Endothelial cell of umbilical vein (primary cell): ENCODE measurements at regions not wholly inside any gene's neighbourhood (a gene's known extent, or its start where the extent isn't known, plus 50 kb on each side); places are given as distances from the start of the nearest gene placed in this dataset.

Experiments used
- BruUV-seq: library from RNA; stranded (reverse); fragments of 400-500 nt; replicated peaks from 2 replicates; lab custom pipeline; 2021; lab: Mats Ljungman, UMichigan
- CTCF ChIA-PET: fragments of 300-600, 350-600 bp; sonication (Branson Sonifier 250); formaldehyde crosslinking; loops from one replicate; lab custom pipeline; 2021; ENCODE audit warnings: antibody characterized with exemption, inconsistent platforms; lab: Charles Lee
- POLR2A ChIA-PET: fragments of 300-600, 350-600 bp; sonication (Branson Sonifier 250); formaldehyde crosslinking; loops from one replicate; lab custom pipeline; 2021; ENCODE audit warnings: antibody characterized with exemption, inconsistent platforms; lab: Charles Lee
- DNase-seq: peaks from one replicate; pipeline ENCODE4 v3.0.0-alpha.2; 2011; ENCODE audit warnings: low read depth, low spot score
- FAIRE-seq: peaks from 2 replicates; lab custom pipeline; 2011; peaks lifted over from hg19 to GRCh38; lab: Jason Lieb, UNC
- H2AFZ ChIP-seq: 2 replicates; pipeline ENCODE4 v1.6.0; 2012; ENCODE audit warnings: low read depth, low read length, control low read depth, inconsistent platforms
- H3K27ac ChIP-seq: 2 replicates; pipeline ENCODE4 v1.5.1; 2011; ENCODE audit warnings: low read depth, mild to moderate bottlenecking, control low read depth, low read length, moderate library complexity; ENCODE audit not compliant: insufficient read depth
- H3K27me3 ChIP-seq, 2 experiments: 2 replicates each; pipeline versions ENCODE4 v1.6.0 to v1.6.1; 2011; ENCODE audit warnings: low read length in 2 of 2, mixed read lengths in 1 of 2; ENCODE audit not compliant: control insufficient read depth in 2 of 2, insufficient read depth in 2 of 2
- H3K36me3 ChIP-seq, 2 experiments: 2 replicates in 1 of 2; 3 replicates in 1 of 2; pipeline ENCODE4 v1.5.1; 2011; ENCODE audit warnings: low read length in 2 of 2, mild to moderate bottlenecking in 1 of 2, moderate library complexity in 1 of 2; ENCODE audit not compliant: control insufficient read depth in 2 of 2, insufficient read depth in 2 of 2; ENCODE audit errors: extremely low read depth in 1 of 2
- H3K4me1 ChIP-seq: 3 replicates; pipeline ENCODE4 v1.5.1; 2011; ENCODE audit warnings: mild to moderate bottlenecking, low read length; ENCODE audit not compliant: control insufficient read depth, insufficient read depth; ENCODE audit errors: extremely low read depth
- H3K4me2 ChIP-seq: 2 replicates; pipeline ENCODE4 v1.6.1; 2011; ENCODE audit warnings: low read length, control low read depth, mixed read lengths; ENCODE audit not compliant: insufficient read depth
- H3K4me3 ChIP-seq, 3 experiments: fragments of 200-600 bp in 1 of 3; sonication (generic), shearing (Covaris generic) in 1 of 3; replicated peaks in 1 of 3; 2 replicates each; pipeline ENCODE4 v1.5.1; 2011 to 2016; ENCODE audit warnings: control low read depth in 3 of 3, low read length in 3 of 3, mild to moderate bottlenecking in 2 of 3, inconsistent platforms in 1 of 3, low read depth in 1 of 3, moderate library complexity in 1 of 3; ENCODE audit not compliant: insufficient read depth in 1 of 3
- H3K79me2 ChIP-seq: 2 replicates; pipeline ENCODE4 v1.6.0; 2012; ENCODE audit warnings: low read length, inconsistent platforms; ENCODE audit not compliant: control insufficient read depth, insufficient read depth
- H3K9ac ChIP-seq: replicated peaks from 2 replicates; pipeline ENCODE3; 2011; ENCODE audit warnings: low read length, control low read depth; ENCODE audit not compliant: insufficient read depth; ENCODE audit errors: extremely low read depth
- H3K9me1 ChIP-seq: replicated peaks from 3 replicates; pipeline ENCODE4 v1.6.0; 2011; ENCODE audit warnings: mild to moderate bottlenecking, low read length; ENCODE audit not compliant: control insufficient read depth, insufficient read depth; ENCODE audit errors: extremely low read depth
- H3K9me3 ChIP-seq: replicated peaks from 2 replicates; pipeline ENCODE4 v1.5.1; 2012; ENCODE audit warnings: low read length, inconsistent platforms; ENCODE audit not compliant: control insufficient read depth, insufficient read depth
- H4K20me1 ChIP-seq: replicated peaks from 2 replicates; pipeline ENCODE3; 2011; ENCODE audit warnings: mild to moderate bottlenecking, low read length; ENCODE audit not compliant: control insufficient read depth, insufficient read depth; ENCODE audit errors: extremely low read depth
- CTCF ChIP-seq, 2 donors: IDR thresholded peaks; 1 replicate in 1 of 2; 2 replicates in 1 of 2; pipeline ENCODE4 v1.5.1; 2011; ENCODE audit warnings: low read length in 2 of 2, mild to moderate bottlenecking in 2 of 2, moderate library complexity in 2 of 2, control low read depth in 1 of 2, inconsistent platforms in 1 of 2, low read depth in 1 of 2; ENCODE audit not compliant: insufficient read depth in 1 of 2; ENCODE audit errors: extremely low read depth in 1 of 2
- EZH2 ChIP-seq: IDR thresholded peaks from 2 replicates; pipeline ENCODE4 v1.6.1; 2012; ENCODE audit warnings: borderline replicate concordance, low read depth, mild to moderate bottlenecking, moderate library complexity, low read length, inconsistent platforms; ENCODE audit not compliant: severe bottlenecking
- FOS ChIP-seq: IDR thresholded peaks from 2 replicates; pipeline ENCODE4 v1.6.1; 2011; ENCODE audit warnings: mild to moderate bottlenecking, low read length, moderate library complexity, borderline replicate concordance; ENCODE audit not compliant: insufficient read depth
- GATA2 ChIP-seq: IDR thresholded peaks from 2 replicates; pipeline ENCODE4 v1.7.0; 2011; ENCODE audit warnings: low read depth, mild to moderate bottlenecking, moderate library complexity, mixed read lengths, low read length; ENCODE audit not compliant: insufficient read length, insufficient read depth
- JUN ChIP-seq: IDR thresholded peaks from 2 replicates; pipeline ENCODE4 v1.6.1; 2011; ENCODE audit warnings: borderline replicate concordance, low read depth; ENCODE audit not compliant: insufficient read length, insufficient read depth
- MAX ChIP-seq: IDR thresholded peaks from 2 replicates; pipeline ENCODE4 v1.6.1; 2011; ENCODE audit not compliant: insufficient read depth, insufficient read length
- MYC ChIP-seq: IDR thresholded peaks from one replicate; pipeline ENCODE4 v1.6.1; 2011; ENCODE audit warnings: mild to moderate bottlenecking, low read depth, low read length
- POLR2A ChIP-seq: IDR thresholded peaks from 2 replicates; pipeline ENCODE4 v1.6.1; 2012; ENCODE audit warnings: low read depth, mild to moderate bottlenecking, control low read depth, low read length
- POLR2AphosphoS5 ChIP-seq: IDR thresholded peaks from 2 replicates; pipeline ENCODE4 v1.6.1; 2012; ENCODE audit warnings: low read depth, mild to moderate bottlenecking, control low read depth, low read length, moderate library complexity; ENCODE audit not compliant: insufficient read depth
- dilution Hi-C: fragments of 300-500 bp; cut with MboI; formaldehyde crosslinking; loops from one replicate; pipeline ENCODE4 v1.15.0; 2019; ENCODE audit warnings: low sequenced_read_pairs; ENCODE audit not compliant: extremely low pct_ligation_motif_present
- intact Hi-C: fragments of 100-400 bp; cut with micrococcal nuclease; formaldehyde crosslinking; loops from one replicate; pipeline ENCODE4 v1.10.0; 2022

- DNase-seq (no peak), FAIRE-seq (no peak)
- H3K27me3 ChIP-seq, result no peaks in the 10 kb centered on the region
- BruUV-seq, result no TSS peak
- H3K4me1 ChIP-seq, result no peaks in the 10 kb centered on the region
- H3K9me1 ChIP-seq, result no peaks in the 10 kb centered on the region
- no peak overlapping the region for H2AFZ ChIP-seq
- intact Hi-C loops (no loop called here), dilution Hi-C loops (no loop called here)
- H3K4me2 ChIP-seq, result no peak overlapping the region
- no peaks in the 10 kb centered on the region for H3K36me3 ChIP-seq
- ChIA-PET POLR2A (no interaction called here), CTCF (no interaction called here)
- no peak overlapping the region for H3K9ac ChIP-seq
- no peak overlapping the region for H3K4me3 ChIP-seq
- H3K9me3 ChIP-seq, result peaks cover 9% of the 10 kb centered on the region
- no peaks in the 10 kb centered on the region for H3K79me2 ChIP-seq
- no peak overlapping the region for H3K27ac ChIP-seq
- no peaks in the 10 kb centered on the region for H4K20me1 ChIP-seq
- TF ChIP-seq MAX (no peak), POLR2A (no peak), FOS (no peak), GATA2 (no peak), CTCF (IDR thresholded peaks at IDR 0.05; ENCODE audit: extremely low read depth in 1 of 2, insufficient read depth in 1 of 2, low read depth in 1 of 2, low read length in 2 of 2) (no peak), JUN (no peak), EZH2 (no peak), POLR2AphosphoS5 (no peak), MYC (no peak)
These were observed 1682.9 kb downstream of the TP53TG3F start for GRCh38 chr16:35142147-35142808.
